IMR-90 (cell line): ENCODE measurements at regions not wholly inside any gene's neighbourhood (a gene's known extent, or its start where the extent isn't known, plus 50 kb on each side); places are given as distances from the start of the nearest gene placed in this dataset.

Experiments used
- ATAC-seq: fragments of 200-7000 bp; cut with Tn5 transposase; 2 replicates; pipeline ENCODE4 v1.9.1; 2020; ENCODE audit warnings: low read depth, mild to moderate bottlenecking, moderate library complexity
- BruUV-seq: library from RNA; stranded (reverse); fragments of 400-500 nt; replicated peaks from 2 replicates; lab custom pipeline; 2021; lab: Mats Ljungman, UMichigan
- CTCF ChIA-PET: fragments of 300-600 bp; formaldehyde crosslinking; extraction: SDS; loops from one replicate; lab custom pipeline; 2021; ENCODE audit warnings: antibody characterized with exemption; lab: Yijun Ruan, JAX
- POLR2A ChIA-PET: fragments of 300-600 bp; sonication (Branson Sonifier 250); formaldehyde crosslinking; loops from one replicate; lab custom pipeline; 2022; ENCODE audit warnings: antibody characterized with exemption; ENCODE audit not compliant: unreplicated experiment; lab: Charles Lee
- DNase-seq: peaks from one replicate; pipeline ENCODE4 v3.0.0; 2013
- H2AFZ ChIP-seq: replicated peaks from 2 replicates; pipeline ENCODE3; 2013; ENCODE audit warnings: low read length, mild to moderate bottlenecking; ENCODE audit not compliant: poor library complexity
- H2AK5ac ChIP-seq: 2 replicates; pipeline ENCODE4 v1.6.1; 2013; ENCODE audit warnings: low read depth, low read length, inconsistent platforms
- H2AK9ac ChIP-seq: replicated peaks from 2 replicates; pipeline ENCODE3; 2013; ENCODE audit warnings: mild to moderate bottlenecking, low read depth, low read length, moderate library complexity; ENCODE audit not compliant: poor library complexity
- H2BK120ac ChIP-seq: 2 replicates; pipeline ENCODE4 v1.6.1; 2013; ENCODE audit warnings: low read depth, low read length, inconsistent platforms
- H2BK15ac ChIP-seq: 3 replicates; pipeline ENCODE4 v1.6.1; 2013; ENCODE audit warnings: low read depth, low read length, inconsistent platforms
- H2BK20ac ChIP-seq: 2 replicates; pipeline ENCODE4 v1.6.1; 2013; ENCODE audit warnings: low read depth, mild to moderate bottlenecking, inconsistent platforms, low read length, moderate library complexity
- H2BK5ac ChIP-seq: 2 replicates; pipeline ENCODE4 v1.6.1; 2013; ENCODE audit warnings: mild to moderate bottlenecking, low read depth, low read length, inconsistent platforms; ENCODE audit not compliant: poor library complexity, severe bottlenecking
- H3K14ac ChIP-seq: replicated peaks from 2 replicates; pipeline ENCODE4 v1.6.1; 2013; ENCODE audit warnings: low read depth, low read length, inconsistent platforms
- H3K18ac ChIP-seq: 2 replicates; pipeline ENCODE4 v1.6.1; 2013; ENCODE audit warnings: low read depth, low read length, control low read depth
- H3K23ac ChIP-seq: 2 replicates; pipeline ENCODE4 v1.6.1; 2013; ENCODE audit warnings: low read depth, low read length, inconsistent platforms
- H3K27ac ChIP-seq: 2 replicates; pipeline ENCODE4 v1.5.1; 2013; ENCODE audit warnings: mild to moderate bottlenecking, control low read depth, low read length; ENCODE audit not compliant: insufficient read depth
- H3K27me3 ChIP-seq: 2 replicates; pipeline ENCODE4 v1.6.1; 2013; ENCODE audit warnings: low read length; ENCODE audit not compliant: control insufficient read depth, insufficient read depth
- H3K36me3 ChIP-seq: 2 replicates; pipeline ENCODE4 v1.6.1; 2013; ENCODE audit warnings: low read length, mixed read lengths; ENCODE audit not compliant: control insufficient read depth, insufficient read depth
- H3K4ac ChIP-seq: 2 replicates; pipeline ENCODE4 v1.6.1; 2013; ENCODE audit warnings: low read depth, low read length, inconsistent platforms
- H3K4me1 ChIP-seq: 2 replicates; pipeline ENCODE4 v1.6.1; 2013; ENCODE audit warnings: low read length, mixed read lengths; ENCODE audit not compliant: control insufficient read depth, insufficient read depth
- H3K4me2 ChIP-seq: 2 replicates; pipeline ENCODE4 v1.6.1; 2013; ENCODE audit warnings: low read depth, mild to moderate bottlenecking, control low read depth, low read length, moderate library complexity
- H3K4me3 ChIP-seq: 2 replicates; pipeline ENCODE4 v1.5.1; 2013; ENCODE audit warnings: low read depth, mild to moderate bottlenecking, control low read depth, low read length, moderate library complexity; ENCODE audit not compliant: insufficient read depth
- H3K56ac ChIP-seq: 2 replicates; pipeline ENCODE4 v1.6.1; 2013; ENCODE audit warnings: low read length, inconsistent platforms; ENCODE audit not compliant: insufficient read depth; ENCODE audit errors: extremely low read depth
- H3K79me1 ChIP-seq, 2 experiments: 2 replicates each; pipeline ENCODE4 v1.6.1; 2013; ENCODE audit warnings: low read length in 2 of 2, inconsistent platforms in 1 of 2, low read depth in 1 of 2
- H3K9ac ChIP-seq: 2 replicates; pipeline ENCODE4 v1.6.1; 2013; ENCODE audit warnings: low read depth, low read length, control low read depth
- H3K9me1 ChIP-seq: 2 replicates; pipeline ENCODE4 v1.6.1; 2013; ENCODE audit warnings: low read length, inconsistent platforms; ENCODE audit not compliant: insufficient read depth
- H3K9me3 ChIP-seq: 2 replicates; pipeline ENCODE4 v1.6.1; 2013; ENCODE audit warnings: low read length; ENCODE audit not compliant: control insufficient read depth, insufficient read depth
- H4K20me1 ChIP-seq: 2 replicates; pipeline ENCODE4 v1.6.1; 2013; ENCODE audit warnings: low read length, inconsistent platforms; ENCODE audit not compliant: insufficient read depth
- H4K5ac ChIP-seq: 2 replicates; pipeline ENCODE4 v1.6.1; 2013; ENCODE audit warnings: mild to moderate bottlenecking, low read depth, low read length, control low read depth
- H4K8ac ChIP-seq, 2 experiments: 2 replicates each; pipeline ENCODE4 v1.6.1; 2013; ENCODE audit warnings: low read depth in 2 of 2, low read length in 2 of 2, control low read depth in 1 of 2, inconsistent platforms in 1 of 2
- H4K91ac ChIP-seq: 2 replicates; pipeline ENCODE4 v1.6.1; 2013; ENCODE audit warnings: low read depth, low read length, inconsistent platforms; ENCODE audit not compliant: insufficient read depth
- CHD1 ChIP-seq: IDR thresholded peaks from 2 replicates; pipeline ENCODE4 v1.6.1; 2012; ENCODE audit warnings: low read depth, low read length, improper control_type of control experiment
- RFX5 ChIP-seq: IDR thresholded peaks from 2 replicates; pipeline ENCODE4 v1.8.0; 2012; ENCODE audit warnings: low read depth, mild to moderate bottlenecking, low read length, moderate library complexity
- WGBS, 2 experiments: methylation state at CpG; one replicate each; pipeline versions ENCODE4 v1.1.5 to v1.1.7; 2013; ENCODE audit warnings: missing lambda C conversion rate in 2 of 2; ENCODE audit not compliant: insufficient read length in 1 of 2; ENCODE audit errors: extremely low coverage in 2 of 2; 5-methylcytosine and 5-hydroxymethylcytosine counted together
- dilution Hi-C: fragments of 300-500 bp; cut with HindIII; formaldehyde crosslinking; loops from one replicate; pipeline ENCODE4 v1.14.3; 2018; ENCODE audit warnings: low sequenced_read_pairs; ENCODE audit not compliant: unreplicated experiment
- in situ Hi-C: fragments of 300-500 bp; cut with MboI; formaldehyde crosslinking; loops from 3 replicates; pipeline ENCODE4 v1.14.3; 2019; ENCODE audit warnings: low sequenced_read_pairs, inconsistent platforms, mixed read lengths
- intact Hi-C: fragments of 100-400 bp; cut with micrococcal nuclease; formaldehyde crosslinking; loops from 2 replicates; pipeline ENCODE4 v1.10.0; 2022

DNA sequence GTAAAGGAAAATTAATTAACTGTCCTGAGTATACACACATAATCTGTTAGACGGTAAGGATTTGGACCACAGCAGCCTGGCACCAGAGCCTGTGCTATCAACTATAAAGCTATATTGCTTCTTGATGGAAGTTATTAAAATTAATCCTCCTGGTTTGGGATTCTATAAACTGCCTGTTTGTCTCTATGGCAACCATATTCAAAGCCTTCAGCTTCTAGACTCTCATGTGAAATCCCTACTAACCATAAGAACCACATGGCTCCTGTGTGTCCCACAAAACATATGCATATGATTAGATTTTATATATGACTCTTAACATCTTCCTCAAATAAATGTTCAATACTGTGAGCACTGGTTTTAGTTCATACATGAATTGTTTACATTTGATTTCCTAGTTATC is 380.8 kb downstream of the ANKRD50 start:
- Histone ChIP-seq H2BK5ac (no peak overlapping the region), H3K27ac (no peak overlapping the region), H3K4ac (no peak overlapping the region), H3K4me3 (no peak overlapping the region), H3K27me3 (no peaks in the 10 kb centered on the region), H3K4me2 (no peak overlapping the region), H4K20me1 (no peaks in the 10 kb centered on the region), H3K23ac (no peak overlapping the region), H3K4me1 (no peaks in the 10 kb centered on the region), H3K9me1 (no peaks in the 10 kb centered on the region), H3K18ac (no peak overlapping the region), H4K91ac (no peak overlapping the region), H3K56ac (no peak overlapping the region), H3K9ac (no peak overlapping the region), H3K79me1 (no peaks in the 10 kb centered on the region), H2AFZ (no peak overlapping the region), H2AK5ac (no peak overlapping the region), H2AK9ac (no peak overlapping the region), H4K5ac (no peak overlapping the region), H2BK20ac (no peak overlapping the region), H3K14ac (no peak overlapping the region), H3K9me3 (no peaks in the 10 kb centered on the region), H2BK15ac (no peak overlapping the region), H3K36me3 (no peaks in the 10 kb centered on the region), H4K8ac (no peak overlapping the region), H2BK120ac (no peak overlapping the region)
- ATAC-seq (no peak), DNase-seq (no peak)
- dilution Hi-C loops (no loop called here), intact Hi-C loops (loop anchor here (10.0 kb wide), 3 partner anchors 313 to 713 kb away; no protein-coding TSS in a partner anchor), in situ Hi-C loops (no loop called here)
- CTCF ChIA-PET = interaction anchor here (0.5 kb wide), 1 partner anchor 1253 kb away, joined by 3 read pairs; no protein-coding TSS in a partner anchor
- TF ChIP-seq RFX5 (no peak), CHD1 (no peak)
- no TSS peak for BruUV-seq
- no CpG with 5 or more reads among the region's 1 CpG for WGBS, 2 experiments
- POLR2A ChIA-PET = no interaction called here
